ENCODE measurements at regions not wholly inside any gene's neighbourhood (a gene's known extent, or its start where the extent isn't known, plus 50 kb on each side); places are given as distances from the start of the nearest gene placed in this dataset.

GRCh38 chr14:104472073-104472472 is 107.5 kb upstream of the C14orf180 start:
- TF ChIP-seq ZNF114 (tag by site-specific recombination; IDR thresholded peaks at IDR 0.05) (0 out of 2 replicates have a peak, but pooled peaks have one; percentile 24), YY2 (tag by site-specific recombination; IDR thresholded peaks at IDR 0.05) (no peak), ZBTB48 (tag by site-specific recombination; IDR thresholded peaks at IDR 0.05) (0 out of 2 replicates have a peak, but pooled peaks have one; percentile 11), ZNF473 (tag by site-specific recombination; IDR thresholded peaks at IDR 0.05) (0 out of 2 replicates have a peak, but pooled peaks have one; percentile 32), SALL2 (tag by site-specific recombination; IDR thresholded peaks at IDR 0.05; ENCODE audit: borderline replicate concordance) (no peak), ZBTB1 (tag by site-specific recombination; IDR thresholded peaks at IDR 0.05) (no peak), ZNF350 (tag by site-specific recombination; IDR thresholded peaks at IDR 0.05) (no peak), ZNF157 (tag by site-specific recombination; IDR thresholded peaks at IDR 0.05) (0 out of 2 replicates have a peak, but pooled peaks have one; percentile 6), ZNF311 (tag by site-specific recombination; IDR thresholded peaks at IDR 0.05; ENCODE audit: borderline replicate concordance) (0 out of 2 replicates have a peak, but pooled peaks have one; percentile 51), ZNF768 (tag by site-specific recombination; IDR thresholded peaks at IDR 0.05) (no peak), ZSCAN4 (tag by site-specific recombination; IDR thresholded peaks at IDR 0.05) (peak; percentile 40; the same call in 1 of the 2 replicates), ZNF514 (tag by site-specific recombination; IDR thresholded peaks at IDR 0.05) (0 out of 2 replicates have a peak, but pooled peaks have one; percentile 10), ZNF571 (tag by site-specific recombination; IDR thresholded peaks at IDR 0.05) (peak; percentile 18; the same call in 1 of the 2 replicates), ZNF398 (tag by site-specific recombination; IDR thresholded peaks at IDR 0.05) (no peak), EGR2 (tag by site-specific recombination; IDR thresholded peaks at IDR 0.05; ENCODE audit: low read depth) (peak; percentile 3; the same call in 1 of the 2 replicates), ZNF707 (tag by site-specific recombination; IDR thresholded peaks at IDR 0.05) (0 out of 2 replicates have a peak, but pooled peaks have one; percentile 18), TCF7L2 (IDR thresholded peaks at IDR 0.05; ENCODE audit: borderline replicate concordance, low read depth, low read length) (no peak), ZSCAN23 (tag by site-specific recombination; IDR thresholded peaks at IDR 0.05) (no peak), BCL6B (tag by site-specific recombination; IDR thresholded peaks at IDR 0.05) (0 out of 2 replicates have a peak, but pooled peaks have one; percentile 17), ZBTB20 (tag by site-specific recombination; IDR thresholded peaks at IDR 0.05) (0 out of 2 replicates have a peak, but pooled peaks have one; percentile 25), MEIS1 (CRISPR knock-in tag; IDR thresholded peaks at IDR 0.05; ENCODE audit: borderline replicate concordance) (no peak)
- Histone ChIP-seq H3K27ac (ENCODE audit: extremely low read depth, low read depth, low read length) (no peak overlapping the region), H3K9me3 (ENCODE audit: control insufficient read depth, insufficient read depth, low read depth, low read length) (no peaks in the 10 kb centered on the region), H3K4me3 (ENCODE audit: low read depth, low read length) (no peak overlapping the region), H3K36me3 (ENCODE audit: control insufficient read depth in 2 of 2, insufficient read depth in 1 of 2, low read length in 2 of 2) (no peaks in the 10 kb centered on the region), H3K4me1 (ENCODE audit: control insufficient read depth, insufficient read depth, low read length) (no peaks in the 10 kb centered on the region)
- POLR2A ChIA-PET: no interaction called here
- CTCF ChIA-PET: no interaction called here

- Histone ChIP-seq H3K4me1 (ENCODE audit: control insufficient read depth, insufficient read depth, low read length) (no peaks in the 10 kb centered on the region), H3K36me3 (ENCODE audit: control insufficient read depth in 2 of 2, insufficient read depth in 1 of 2, low read length in 2 of 2) (no peaks in the 10 kb centered on the region), H3K9me3 (ENCODE audit: control insufficient read depth, insufficient read depth, low read depth, low read length) (no peaks in the 10 kb centered on the region), H3K27ac (ENCODE audit: extremely low read depth, low read depth, low read length) (no peak overlapping the region), H3K4me3 (ENCODE audit: low read depth, low read length) (no peak overlapping the region)
- ChIA-PET POLR2A (no interaction called here), CTCF (no interaction called here)
- no peak for TF ChIP-seq SALL2 (tag by site-specific recombination; IDR thresholded peaks at IDR 0.05; ENCODE audit: borderline replicate concordance)
- no peak for TF ChIP-seq ZNF16 (tag by site-specific recombination; IDR thresholded peaks at IDR 0.05; ENCODE audit: low read depth)
- no peak for TF ChIP-seq ZNF426 (tag by site-specific recombination; IDR thresholded peaks at IDR 0.05)
- no peak for TF ChIP-seq ZNF37A (tag by site-specific recombination; IDR thresholded peaks at IDR 0.05)
- no peak for TF ChIP-seq ZNF488 (tag by site-specific recombination; IDR thresholded peaks at IDR 0.05)
- TF ChIP-seq ZBTB44 (tag by site-specific recombination; IDR thresholded peaks at IDR 0.05): no peak
- TF ChIP-seq SCRT1 (tag by site-specific recombination; IDR thresholded peaks at IDR 0.05; ENCODE audit: borderline replicate concordance): no peak
- TF ChIP-seq TCF7L2 (IDR thresholded peaks at IDR 0.05; ENCODE audit: borderline replicate concordance, low read depth, low read length): no peak
These were observed 106.9 kb upstream of the C14orf180 start for GRCh38 chr14:104472536-104473243.

All from HEK293 (cell line).